Activated effector memory CD4-positive, alpha-beta T cell treated with anti-CD3 and anti-CD28 coated beads, Interleukin-2, amount 50 U/mL, for 16 hours (primary cell): ENCODE measurements at regions not wholly inside any gene's neighbourhood (a gene's known extent, or its start where the extent isn't known, plus 50 kb on each side); places are given as distances from the start of the nearest gene placed in this dataset.
"Not testable (repeated sequence)": the region's sequence is repeated elsewhere in the genome, so short reads cannot be mapped to it uniquely, and the experiment has no call there.

Experiments used
- DNase-seq: peaks from one replicate; pipeline ENCODE4 v3.0.0-alpha.2; 2020

GRCh38 chr10:81479316-81479715 lies 395.7 kb upstream of the NRG3 start:
- no peak for DNase-seq

- DNase-seq: no peak
Measured at GRCh38 chr10:81496626-81497025, 378.4 kb upstream of the NRG3 start.

DNA sequence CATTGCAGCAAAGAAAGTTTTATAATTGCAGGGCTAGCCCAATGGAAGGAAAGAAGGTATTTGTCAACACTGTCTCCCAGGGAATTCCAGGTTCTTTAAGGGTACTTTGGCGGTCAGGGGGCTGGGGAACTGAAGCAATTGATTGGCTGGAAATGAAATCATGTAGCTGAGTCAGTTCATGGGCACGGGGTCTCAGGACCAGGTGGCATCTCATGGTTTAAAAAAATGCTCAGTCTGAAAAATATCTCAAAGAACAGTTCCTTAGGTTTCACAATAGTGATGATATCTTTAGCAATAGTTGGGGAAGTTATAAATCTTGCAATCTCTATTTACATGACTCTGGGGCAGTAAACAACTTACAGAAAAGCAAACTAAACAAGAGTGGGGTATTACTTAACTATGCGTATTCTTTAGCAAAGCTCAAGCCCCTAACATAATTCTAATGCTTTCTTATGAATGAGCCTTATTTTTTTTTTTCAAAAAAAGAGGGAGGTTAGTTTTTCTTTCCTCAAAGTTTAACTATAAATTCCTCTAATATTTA lies 376.9 kb upstream of the NRG3 start:
- DNase-seq: no peak

DNA sequence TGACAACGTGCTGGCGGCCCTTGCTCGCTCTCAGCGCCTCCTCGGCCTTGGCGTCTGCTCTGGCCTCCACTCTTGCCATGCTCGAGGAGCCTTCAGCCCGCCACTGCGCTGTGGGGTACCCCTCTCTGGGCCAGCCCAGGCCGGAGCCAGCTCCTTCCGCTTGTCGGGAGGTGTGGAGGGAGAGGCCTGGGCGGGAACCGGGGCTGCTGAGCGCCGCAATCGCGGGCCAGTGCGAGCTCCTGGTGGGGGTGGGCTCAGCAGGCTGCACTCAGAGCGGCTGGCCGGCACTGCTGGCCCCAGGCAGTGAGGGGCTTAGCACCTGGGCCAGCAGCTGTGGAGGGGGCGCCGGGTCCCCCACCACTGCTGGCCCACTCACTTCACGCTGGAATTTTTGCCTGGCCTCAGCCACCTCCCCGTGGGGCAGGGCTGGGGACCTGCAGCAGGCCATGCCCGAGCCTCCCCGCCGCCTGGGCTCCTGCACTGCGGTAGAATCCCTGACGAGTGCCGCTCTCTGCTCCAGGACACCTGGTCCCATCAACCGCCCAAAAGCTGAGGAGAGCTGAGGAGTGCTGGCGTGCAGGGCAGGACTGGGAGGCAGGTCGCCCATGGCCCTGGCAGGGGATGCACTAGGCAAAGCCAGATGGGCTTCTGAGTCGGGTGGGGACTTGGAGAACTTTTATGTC lies 372.2 kb upstream of the NRG3 start:
- no peak for DNase-seq

GRCh38 chr10:81505777-81506176 lies 369.2 kb upstream of the NRG3 start:
- DNase-seq: not testable (repeated sequence)

- DNase-seq: no peak
Measured at GRCh38 chr10:81514811-81515210, 360.2 kb upstream of the NRG3 start.

GRCh38 chr10:81520688-81521087 lies 354.3 kb upstream of the NRG3 start:
- DNase-seq: no peak

GRCh38 chr10:81524467-81524866 lies 350.5 kb upstream of the NRG3 start:
- no peak for DNase-seq

- DNase-seq: no peak
Measured at GRCh38 chr10:81532403-81532802, 342.6 kb upstream of the NRG3 start.

GRCh38 chr10:81534991-81535390 lies 340.0 kb upstream of the NRG3 start:
- no peak for DNase-seq

DNA sequence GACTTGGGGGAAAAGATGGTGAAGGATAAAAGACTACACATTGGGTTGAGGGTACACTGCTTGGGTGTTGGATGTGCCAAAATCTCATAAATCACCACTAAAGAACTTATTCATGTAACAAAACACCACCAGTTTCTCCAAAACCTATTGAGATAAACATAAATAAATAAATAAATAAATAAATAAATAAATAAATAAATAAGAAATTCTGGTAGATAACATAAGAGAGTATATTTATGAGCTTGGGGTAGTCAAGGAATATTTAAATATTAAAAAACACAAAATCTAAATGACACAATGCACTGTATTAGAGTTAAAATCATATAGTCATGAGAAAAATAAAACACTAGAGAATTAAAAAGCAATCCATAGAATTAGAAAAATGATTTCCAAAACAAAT lies 333.5 kb upstream of the NRG3 start:
- DNase-seq: no peak

- DNase-seq: no peak
Measured at GRCh38 chr10:81546243-81546642, 328.8 kb upstream of the NRG3 start.

GRCh38 chr10:81548160-81548559 lies 326.8 kb upstream of the NRG3 start:
- no peak for DNase-seq

DNA sequence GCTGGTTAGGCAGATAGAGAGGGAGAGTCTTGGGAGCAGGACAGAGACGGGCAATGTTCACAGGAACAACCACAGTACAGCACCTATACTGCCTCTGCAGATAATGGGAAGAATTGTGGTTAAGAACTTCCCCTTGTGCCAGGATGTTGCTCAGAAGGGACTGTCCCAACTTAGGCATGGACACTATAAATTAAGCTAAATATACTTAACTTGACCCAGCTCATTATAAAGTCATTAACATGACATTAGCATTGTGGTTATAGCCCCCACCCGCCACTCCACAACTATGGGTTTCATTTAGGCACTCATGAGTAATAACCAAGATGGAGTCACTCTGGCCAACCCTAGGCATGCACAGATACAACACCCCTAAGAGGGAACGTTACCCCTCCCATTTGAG lies 310.9 kb upstream of the NRG3 start:
- DNase-seq: no peak

DNA sequence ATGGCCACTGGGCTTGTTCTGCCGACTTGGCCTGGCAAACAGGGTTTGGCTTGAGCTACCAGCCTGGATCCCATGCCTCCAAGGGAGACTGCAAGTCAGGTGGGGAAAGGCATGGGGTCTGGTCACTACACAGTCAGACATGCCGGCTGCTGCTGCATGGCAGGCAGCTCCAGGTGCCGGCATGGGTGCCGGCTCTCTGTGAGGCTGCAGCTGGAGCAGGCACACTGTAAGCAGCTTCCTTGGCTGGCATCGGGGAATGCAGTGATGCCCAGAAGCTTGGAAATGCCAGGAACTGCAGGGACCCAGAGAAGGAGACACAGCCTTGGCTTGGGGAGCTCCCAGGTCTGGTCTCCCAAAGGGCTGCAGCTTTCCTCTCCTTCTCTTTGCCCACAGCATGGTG lies 305.5 kb upstream of the NRG3 start:
- DNase-seq: no peak

- DNase-seq: no peak
Measured at GRCh38 chr10:81570349-81570748, 304.6 kb upstream of the NRG3 start.

DNA sequence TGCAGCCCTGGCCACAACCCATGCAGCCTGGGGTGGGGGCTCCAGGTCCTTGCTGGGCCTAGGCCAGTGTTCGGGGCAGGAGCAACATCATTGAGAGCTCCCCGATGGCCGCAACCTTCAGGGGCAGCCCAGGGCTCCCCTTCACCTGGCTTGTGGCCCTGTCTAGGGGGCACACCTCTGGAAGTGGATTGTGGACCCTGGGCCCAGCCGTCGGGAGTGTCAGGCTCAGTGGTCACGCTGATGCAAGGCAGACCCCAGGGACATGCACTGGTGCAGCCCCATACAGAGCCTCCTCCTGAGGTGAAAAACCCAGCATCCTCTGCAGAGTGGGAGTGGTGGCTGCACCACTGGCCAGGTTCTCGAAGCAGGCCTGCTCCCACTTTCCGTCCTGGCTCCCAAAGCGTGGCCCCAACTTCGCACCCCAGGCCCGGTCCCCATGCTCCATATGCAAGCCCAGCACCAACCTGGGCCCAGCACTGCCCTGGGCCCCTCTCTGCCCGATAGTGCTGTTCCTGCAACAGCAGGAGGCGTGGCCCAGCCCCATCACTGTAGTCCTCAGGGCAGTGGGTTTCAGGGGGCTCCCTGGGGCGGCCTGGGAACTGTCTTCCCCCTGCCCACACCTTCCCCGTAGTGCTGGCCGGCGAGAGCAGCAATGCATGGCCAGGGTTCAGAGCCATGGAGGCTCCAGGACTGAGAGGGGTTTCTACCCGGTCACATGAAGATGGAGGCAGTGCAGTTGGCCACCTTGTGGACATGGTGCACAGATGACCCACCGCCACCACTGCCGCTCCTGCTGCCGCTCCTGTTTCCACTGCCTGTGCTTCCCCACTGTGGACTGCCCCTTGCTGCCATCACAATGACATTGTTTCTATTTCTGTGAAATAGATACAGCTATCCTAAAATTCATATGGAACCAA lies 303.9 kb upstream of the NRG3 start:
- DNase-seq: no peak

DNA sequence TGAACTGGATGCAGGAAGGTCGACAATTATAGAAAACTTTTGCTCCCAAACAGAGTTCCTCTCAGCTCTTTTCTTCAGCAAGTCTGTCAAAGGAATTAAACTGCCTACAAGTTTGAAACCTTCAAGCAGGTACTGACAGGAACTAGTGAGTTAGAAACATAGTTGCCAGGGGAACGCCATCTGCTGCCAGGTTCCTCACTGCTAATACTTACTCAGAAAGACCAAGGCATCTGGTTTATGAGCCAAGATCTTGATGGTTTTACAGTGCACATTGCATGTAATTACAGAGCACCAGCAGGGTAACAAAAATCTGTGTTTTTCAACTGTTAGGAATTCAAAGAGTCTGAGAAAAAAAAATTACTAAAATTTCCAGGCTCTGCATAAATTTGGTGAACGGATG lies 300.0 kb upstream of the NRG3 start:
- no peak for DNase-seq

- DNase-seq: no peak
Measured at GRCh38 chr10:81576336-81576735, 298.7 kb upstream of the NRG3 start.

DNA sequence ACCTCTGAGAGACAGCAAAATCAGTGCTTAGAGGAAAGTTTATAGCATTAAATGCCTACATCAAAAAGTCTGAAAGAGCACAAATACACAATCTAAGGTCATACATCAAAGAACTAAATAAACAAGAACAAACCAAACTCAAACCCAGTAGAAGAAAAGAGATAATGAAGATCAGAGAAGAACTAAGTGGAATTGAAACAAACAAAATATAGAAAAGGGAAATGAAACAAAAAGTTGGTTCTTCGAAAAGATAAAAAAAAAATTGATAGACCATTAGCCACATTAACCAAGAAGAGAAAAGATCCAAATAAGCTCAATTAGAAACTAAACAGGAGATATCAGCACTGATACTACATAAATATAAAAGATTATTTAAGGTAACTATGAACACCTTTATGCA lies 280.0 kb upstream of the NRG3 start:
- DNase-seq: no peak

DNA sequence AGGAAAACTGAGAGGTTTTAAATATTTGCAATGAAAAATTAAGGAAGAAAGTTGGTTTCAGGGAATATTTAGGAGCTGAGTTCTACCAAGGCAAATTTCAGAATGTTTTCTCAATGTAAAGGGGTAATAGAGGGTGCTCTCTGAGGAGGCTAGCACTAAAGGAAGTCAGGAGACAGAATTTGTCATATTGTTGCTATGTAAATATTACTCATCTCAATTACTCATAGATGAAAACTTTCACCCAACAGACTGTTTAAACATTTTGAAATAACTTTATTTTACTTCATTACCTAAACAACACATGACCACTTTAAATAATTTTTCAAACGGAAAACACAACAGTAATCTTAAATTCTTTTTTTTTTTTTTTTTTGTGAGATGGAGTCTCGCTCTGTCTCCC lies 274.8 kb upstream of the NRG3 start:
- DNase-seq: no peak

- DNase-seq: no peak
Measured at GRCh38 chr10:81603106-81603620, 271.8 kb upstream of the NRG3 start.

DNA sequence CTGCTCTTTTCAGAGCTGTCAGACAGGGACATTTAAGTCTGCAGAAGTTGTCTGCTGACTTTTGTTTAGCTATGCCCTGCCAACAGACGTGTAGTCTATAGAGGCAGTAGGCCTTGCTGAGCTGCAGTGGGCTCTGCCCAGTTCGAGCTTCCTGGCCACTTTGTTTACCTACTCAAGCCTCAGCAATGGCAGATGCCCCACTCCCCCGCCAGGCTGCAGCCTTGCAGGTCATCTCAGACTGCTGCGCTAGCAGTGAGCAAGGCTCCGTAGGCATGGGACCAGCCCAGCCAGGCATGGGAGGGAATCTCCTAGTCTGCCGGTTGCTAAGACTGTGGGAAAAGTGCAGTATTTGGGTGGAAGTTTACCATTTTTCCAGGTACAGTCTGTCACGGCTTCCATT lies 230.5 kb upstream of the NRG3 start:
- DNase-seq: not testable (repeated sequence)

GRCh38 chr10:81655986-81656385 lies 219.0 kb upstream of the NRG3 start:
- no peak for DNase-seq
